ENCODE measurements at regions not wholly inside any gene's neighbourhood (a gene's known extent, or its start where the extent isn't known, plus 50 kb on each side); places are given as distances from the start of the nearest gene placed in this dataset.
A peak's percentile ranks its signal among the peaks of the same experiment; 100 is the strongest.
"Not testable (repeated sequence)": the region's sequence is repeated elsewhere in the genome, so short reads cannot be mapped to it uniquely, and the experiment has no call there.

DNA sequence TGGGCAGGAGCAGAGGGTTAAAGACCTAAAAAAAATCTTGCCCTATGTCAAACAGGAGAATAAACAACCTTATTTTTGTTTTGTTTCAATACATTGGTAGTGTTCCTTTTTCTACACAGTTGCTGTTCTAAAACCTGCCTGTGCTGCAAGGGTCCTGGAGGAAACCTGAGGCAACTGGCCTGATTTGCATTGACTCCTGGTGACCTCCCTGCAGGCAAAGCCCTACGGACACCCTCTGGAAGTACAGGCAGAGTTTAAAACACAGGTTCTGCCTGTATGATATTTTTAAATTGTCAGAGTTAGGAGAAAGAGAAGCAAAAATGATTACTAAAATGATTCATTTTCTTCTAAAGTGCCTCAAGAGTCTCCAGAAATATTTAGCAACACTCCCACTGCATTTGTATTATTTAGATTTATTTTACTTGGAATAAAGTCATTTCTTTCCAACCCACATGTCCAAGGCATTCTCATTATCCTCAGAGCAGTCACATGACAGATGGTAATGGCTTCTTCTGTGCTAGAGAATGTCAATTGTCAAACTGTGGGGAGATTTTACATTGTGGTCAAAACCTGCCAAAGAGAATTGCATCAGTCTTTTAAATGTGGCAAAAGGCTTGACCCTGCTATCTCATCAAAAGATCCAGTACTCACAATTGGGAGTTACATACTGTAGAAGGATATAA, 559.6 kb downstream of the CETN3 start:
- peak; percentile 45 for DNase-seq

DNA sequence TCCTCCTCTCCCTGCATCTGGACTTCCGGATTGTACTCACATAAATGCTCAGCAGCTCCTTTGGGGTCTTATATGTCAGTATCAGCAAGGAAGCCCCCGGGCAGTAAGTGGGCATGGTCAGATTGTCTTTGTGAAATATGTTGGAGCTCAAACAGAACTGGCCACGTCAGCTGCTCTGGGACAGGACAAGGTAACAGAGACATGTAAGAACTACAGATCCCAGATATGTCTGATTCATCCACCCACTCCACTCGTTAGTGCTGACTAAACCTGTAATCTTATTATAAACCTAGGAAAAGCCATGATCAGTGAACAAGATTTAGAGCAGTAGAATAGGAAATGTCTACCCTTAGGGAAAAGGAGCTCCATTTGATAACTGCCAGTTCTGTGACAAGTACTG, 561.8 kb downstream of the CETN3 start:
- DNase-seq = no peak

DNA sequence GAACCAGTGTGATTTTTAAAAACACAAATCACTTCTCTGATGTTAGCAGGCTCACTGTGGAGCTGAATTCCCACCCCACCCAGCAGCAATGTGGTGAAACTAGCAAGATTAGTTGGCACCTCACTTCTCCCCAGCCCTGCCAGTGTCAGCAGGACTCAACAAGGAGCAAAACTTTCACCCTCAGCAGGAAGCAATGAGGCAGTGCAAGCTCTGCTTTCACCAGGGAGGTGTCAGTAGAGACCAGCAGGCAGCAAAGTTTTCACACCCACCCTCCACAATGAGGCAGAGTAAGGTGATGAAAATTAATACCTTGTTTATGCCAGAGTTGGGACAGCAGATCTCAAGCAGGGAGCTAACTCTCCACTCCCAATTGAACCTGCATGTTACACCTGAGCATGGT, 565.0 kb downstream of the CETN3 start:
- no peak for DNase-seq

DNA sequence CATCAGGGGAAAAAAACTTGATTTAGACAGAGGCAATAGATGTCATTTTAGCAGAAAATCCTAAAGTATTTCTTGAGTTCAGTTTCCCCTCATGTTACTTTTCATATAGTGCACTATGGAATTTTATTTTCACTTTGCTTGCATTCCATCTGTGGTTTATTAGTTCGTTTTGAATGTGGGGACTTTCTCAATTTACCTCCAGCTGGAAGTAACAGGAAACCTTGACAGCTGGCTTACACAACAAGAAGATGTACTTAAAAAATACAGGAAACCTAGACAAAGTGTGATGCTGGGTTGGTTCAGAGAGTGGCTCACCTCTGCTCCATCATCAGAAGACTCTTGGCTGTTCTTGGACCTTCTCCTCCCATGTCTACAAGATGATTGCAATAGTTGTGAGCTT, 567.0 kb downstream of the CETN3 start:
- no peak for DNase-seq

DNA sequence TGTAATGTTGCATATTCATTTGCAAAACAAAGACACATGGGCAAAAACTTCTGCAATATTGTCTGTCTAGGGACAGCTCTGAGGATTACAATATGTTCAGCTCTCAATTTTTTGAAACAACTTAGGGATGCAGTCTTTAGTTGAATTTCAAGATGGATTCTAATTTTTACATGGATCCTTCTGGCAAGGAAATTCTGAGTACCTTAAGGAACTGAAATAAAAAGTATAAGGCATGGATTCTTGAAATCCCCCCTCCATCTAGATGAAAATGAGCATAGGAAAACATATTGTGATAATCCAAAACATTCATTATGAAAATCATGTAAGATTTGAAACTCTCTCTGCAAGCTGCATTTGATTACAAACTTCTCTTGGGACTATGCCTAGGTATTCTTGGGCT, 568.6 kb downstream of the CETN3 start:
- DNase-seq = no peak

DNA sequence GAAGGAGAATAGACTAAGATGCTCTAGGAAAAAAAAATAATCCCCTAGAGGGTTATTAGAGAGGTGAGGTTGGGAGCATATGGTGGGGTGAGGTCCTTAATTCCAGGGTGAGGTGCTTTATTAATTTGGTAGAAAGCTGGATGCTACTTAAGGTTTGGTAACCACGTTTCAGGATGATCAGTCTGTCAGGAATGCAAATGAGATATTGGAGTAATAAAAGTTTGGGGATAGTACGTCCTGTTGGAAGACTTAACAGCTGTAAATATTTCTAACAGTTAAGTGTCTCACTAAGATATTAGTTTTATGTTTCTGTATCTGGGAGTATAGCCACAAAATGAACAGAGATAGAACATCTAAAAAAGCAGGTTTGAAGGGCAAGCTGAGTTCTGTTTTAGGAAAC, 578.9 kb downstream of the CETN3 start:
- DNase-seq = no peak

DNA sequence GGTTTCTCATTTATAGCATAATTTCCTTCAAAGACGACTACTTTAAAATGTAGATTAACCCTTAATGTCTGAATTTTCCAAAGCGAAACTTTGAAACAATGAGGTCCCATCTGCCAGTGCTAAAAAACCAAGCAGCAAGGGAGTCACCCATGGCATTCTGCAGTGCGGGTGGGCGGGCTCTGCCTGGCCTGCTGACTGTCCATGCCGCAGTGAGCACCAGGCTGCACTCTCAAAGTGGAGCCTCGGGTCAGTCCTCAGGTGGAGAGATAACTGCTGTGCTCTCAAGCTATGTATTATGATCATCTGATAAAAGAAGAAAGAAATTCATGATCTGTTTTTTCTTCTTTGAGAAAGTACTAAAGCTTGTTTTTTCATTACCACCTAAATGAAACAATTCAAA, 581.6 kb downstream of the CETN3 start:
- DNase-seq = no peak

DNA sequence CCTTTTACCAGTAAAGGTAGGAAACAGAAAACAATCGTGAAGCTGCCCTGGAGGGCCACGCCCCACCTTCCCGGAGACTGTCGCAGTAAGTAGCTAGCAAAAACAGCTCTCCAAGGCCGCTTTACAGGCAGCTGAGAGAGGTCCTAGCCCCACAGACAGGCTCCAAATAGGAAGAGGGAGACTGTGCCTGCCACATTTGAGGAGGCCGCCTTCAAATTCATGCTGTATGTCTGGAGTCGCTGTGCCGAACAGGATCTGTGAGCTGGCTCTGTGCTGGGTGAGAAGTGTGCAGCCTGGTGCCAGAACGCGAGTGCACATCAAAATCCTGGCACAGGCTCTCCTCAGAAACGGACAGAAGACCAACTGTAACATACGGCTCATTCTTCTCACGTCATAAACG, 582.2 kb downstream of the CETN3 start:
- DNase-seq = no peak

DNA sequence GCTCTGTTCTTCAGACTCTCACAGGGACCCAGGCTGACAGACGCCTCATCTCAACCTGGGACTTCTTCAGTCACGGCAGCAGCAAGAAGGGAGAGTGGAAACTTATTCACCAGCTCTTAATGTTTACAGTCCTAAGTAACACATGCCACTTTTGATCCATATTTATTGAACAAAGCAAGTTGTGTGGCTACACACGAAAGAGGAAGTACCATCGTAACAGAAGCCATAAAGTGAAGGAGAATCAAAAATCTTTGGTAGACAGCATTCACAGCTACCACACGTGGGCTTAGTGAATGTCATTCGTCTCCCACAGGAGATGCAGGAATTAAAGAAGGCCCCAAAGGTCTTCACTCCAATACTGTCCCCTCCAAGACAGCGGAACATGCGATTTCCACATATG, 582.6 kb downstream of the CETN3 start:
- DNase-seq = no peak

DNA sequence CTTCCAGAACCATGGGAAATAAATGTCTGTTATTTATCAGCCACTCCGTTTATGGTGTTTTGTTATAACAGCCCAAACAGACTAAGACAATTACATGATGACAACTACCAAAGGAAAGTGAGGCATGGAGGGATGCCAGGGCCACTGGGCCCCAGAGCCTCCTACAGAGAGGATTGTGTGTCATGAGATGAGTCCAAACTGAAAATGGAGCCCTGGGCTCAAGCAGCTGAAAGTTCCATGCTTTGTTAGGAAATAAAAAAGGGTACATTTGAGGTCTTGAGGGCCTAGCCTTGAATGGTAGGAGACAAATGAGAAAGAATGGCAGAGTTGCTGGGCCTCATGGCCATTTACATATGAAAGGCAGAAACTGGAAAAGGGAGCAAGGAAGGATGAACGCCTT, 586.5 kb downstream of the CETN3 start:
- DNase-seq = no peak

DNA sequence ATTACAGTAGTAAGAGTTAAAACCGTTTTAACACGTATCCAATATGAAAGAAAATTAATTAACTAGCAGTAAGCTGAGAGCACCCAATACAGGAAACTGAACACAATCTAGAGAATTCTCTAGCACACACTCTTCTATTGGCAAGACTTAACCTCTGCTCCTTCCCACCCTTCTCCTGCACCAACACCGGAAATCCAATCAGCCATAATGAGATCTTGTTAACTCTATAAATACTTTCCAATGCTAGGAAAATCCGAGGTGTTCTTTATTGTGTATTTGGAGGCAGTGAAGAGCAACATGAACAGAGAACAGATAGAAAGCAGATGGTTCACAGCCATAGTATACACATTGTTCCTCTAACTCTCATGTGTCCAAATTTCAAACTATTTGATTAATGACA, 591.7 kb downstream of the CETN3 start:
- no peak for DNase-seq

DNA sequence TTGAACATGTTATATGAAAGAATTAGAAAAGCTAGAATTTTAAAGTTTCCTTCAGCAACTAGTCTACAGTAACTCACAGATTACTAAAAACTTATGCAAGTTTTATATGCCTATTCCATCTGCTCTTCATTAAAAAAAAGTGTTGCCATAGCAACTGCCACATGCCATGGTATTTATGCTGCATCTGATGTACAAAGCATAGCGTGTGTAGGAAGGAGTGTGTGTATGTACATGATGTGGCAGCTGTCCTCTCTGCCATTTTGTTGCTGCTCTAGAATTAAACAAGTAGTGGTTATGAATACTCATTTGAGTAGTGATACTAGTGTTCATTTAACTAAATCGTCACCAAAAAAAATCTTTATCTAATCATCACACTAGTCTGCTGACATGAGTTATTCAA, 593.5 kb downstream of the CETN3 start:
- no peak for DNase-seq

DNA sequence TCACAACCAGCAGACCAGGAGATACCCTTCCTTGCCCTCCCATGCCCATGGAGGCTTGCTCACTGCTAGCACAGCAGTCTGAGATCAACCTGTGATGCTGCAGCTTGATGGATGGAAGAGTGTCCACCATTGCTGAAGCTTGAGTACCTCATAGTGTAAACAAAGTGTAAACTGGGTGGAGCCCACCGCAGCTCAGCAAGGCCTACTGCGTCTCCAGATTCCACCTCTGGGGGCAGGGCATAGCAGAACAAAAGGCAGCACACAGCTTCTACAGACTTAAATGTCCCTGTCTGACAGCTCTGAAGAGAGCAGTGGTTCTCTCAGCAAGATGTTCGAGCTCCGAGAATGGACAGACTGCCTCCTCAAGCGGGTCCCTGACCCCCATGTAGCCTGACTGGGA, 608.8 kb downstream of the CETN3 start:
- not testable (repeated sequence) for DNase-seq

DNA sequence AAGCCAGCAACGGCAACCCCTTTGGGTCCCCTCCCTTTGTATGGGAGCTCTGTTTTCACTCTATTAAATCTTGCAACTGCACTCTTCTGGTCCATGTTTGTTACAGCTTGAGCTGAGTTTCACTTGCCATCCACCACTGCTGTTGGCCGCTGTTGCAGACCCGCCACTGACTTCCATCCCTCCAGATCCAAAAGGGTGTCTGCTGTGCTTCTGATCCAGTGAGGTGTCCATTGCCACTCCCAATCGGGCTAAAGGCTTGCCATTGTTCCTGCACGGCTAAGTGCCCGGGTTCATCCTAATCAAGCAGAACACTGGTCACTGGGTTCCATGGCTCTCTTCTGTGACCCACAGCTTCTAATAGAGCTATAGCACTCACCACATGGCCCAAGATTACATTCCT, 615.1 kb downstream of the CETN3 start:
- not testable (repeated sequence) for DNase-seq

DNA sequence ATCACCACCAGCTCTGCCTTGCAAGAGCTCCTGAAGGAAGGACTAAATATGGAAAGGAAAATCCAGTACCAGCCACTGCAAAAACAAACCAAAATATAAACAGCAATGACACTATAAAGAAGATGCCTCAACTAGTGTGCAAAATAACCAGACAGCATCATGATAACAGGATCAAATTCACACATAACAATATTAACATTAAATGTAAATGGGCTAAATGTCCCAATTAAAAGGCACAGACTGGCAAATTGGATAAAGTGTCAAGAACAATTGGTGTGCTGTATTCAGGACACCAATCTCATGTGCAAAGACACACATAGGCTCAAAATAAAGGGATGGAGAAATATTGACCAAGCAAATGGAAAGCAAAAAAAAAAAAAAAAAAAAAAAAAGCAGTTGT, 629.8 kb downstream of the CETN3 start:
- DNase-seq = not testable (repeated sequence)

DNA sequence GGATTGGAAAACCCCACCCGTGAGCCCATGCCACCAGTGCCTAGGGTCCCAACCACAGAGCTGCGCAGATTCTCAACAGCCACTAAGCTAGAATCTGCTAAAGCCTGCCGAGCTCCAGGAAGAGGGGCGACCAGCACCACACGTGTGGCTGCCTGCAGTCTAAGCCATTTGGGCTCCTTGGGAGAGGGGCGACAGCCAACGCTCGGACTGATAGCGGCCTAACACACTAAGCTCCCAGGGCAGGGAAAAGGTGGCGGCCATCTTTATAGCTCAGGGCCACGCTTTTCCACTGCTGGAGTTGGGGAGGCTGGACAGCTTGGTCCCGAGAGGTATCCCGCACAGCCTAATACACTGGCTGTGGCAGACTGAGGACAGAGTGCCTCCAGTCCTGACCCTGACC, 631.8 kb downstream of the CETN3 start:
- DNase-seq = no peak

DNA sequence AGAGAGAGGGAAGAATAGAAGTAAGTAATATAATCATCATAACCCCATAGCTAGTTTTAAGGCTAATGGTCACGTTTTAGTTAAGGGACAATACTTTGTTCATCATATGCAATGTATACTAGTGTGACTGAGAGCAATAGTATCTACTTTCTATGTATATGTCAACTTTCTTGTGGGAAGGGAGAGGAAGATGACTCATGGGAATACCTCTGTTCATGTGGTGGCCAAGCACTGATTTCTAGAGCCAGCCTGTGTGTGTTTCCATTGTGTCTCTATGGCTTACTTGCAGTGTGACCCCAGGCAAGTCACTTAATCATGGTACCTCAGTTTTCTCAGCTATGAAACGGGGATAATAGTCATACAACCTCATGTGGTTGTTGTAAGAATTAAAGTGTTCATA, 639.6 kb downstream of the CETN3 start:
- DNase-seq = no peak

DNA sequence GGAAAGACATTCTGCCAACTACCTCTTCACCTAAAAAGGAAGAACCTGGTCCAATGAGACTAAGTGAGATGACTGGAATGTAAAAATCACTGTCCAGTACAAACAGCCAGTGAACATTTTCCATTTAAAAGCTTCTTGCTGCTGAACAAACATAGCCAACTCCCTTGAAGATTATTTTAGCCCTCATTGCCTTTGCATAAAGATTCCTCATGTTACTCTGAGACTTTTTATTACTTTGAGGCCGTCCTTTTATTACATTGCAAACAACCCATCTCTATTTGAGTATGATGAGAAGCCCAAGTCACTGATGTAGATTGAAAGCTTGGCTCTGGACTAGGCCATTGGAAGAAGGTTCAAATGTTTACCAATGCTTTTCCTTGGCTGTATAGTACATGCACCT, 649.8 kb downstream of the CETN3 start:
- DNase-seq = peak; percentile 24

DNA sequence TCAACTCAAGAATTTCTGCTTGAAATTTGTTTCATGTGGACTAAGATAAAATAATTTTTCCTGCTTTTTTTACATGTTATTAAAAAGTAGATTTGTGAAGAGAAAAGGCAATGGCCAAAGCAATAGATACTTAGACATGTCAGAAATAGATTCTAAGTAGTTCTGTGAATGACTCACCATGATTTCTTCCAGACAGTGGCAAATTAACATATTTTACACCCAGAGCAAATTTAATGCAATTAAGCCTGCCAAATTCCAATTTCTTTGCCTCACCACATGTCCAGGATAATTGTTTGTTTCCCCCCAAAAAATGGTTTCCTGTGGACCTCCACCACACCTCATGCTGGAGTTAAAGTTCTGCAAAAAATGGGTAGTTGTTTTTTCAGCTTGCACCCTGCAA, 651.4 kb downstream of the CETN3 start:
- DNase-seq = no peak

DNA sequence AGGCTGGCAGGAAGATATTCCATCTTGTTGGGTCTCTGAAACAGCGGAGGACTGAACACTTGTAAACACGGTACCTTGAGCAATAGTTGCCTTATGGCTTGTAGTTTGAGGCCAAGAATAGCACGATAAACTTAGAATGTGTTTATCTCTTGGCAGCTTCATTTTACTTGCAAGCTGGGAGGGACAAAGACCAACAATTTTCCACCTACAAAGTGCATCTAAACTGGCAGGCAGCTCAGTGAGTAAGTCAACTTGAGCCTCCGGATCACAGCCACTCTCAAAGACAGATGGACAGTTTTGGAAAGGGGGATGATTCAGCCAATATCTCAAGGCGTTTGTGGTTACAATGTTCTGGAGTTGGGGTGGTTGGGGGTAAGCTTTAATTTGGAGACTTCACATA, 652.6 kb downstream of the CETN3 start:
- DNase-seq = no peak

DNA sequence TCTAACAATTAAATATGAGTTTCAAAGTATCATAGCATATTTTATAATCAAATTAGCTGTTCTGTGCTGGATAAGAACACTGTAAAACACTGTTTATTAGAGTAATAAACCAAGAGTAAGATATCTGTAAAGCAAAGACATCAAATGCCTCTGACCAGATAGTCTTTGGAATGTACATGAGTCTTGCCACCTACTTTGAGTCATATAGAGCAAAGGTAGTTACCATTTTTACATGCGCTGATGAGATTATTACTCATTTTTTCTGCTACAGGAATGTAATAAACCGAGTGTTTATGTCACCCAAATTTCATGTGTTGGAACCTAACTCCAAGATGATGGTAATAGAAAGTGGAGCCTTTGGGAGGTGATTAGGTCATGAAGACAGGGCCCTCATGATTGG, 654.5 kb downstream of the CETN3 start:
- no peak for DNase-seq

DNA sequence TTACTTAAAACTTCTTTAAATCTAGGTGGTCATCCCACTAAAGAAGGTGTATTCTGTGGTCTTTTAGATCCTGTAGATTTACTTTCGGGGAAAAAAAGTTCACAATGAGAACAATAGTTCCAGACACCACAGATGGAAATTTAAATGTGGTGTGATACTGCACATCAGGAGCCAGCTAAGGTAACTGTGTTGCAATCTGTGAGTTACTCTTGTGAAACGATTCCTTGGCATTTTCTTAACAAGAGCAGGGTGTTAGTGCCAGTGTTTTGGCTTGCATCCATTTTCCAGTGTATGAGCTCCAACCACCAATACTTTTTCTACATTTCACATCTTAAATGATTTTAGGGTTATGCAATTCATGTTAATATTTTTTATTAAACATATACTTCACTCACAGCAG, 674.5 kb downstream of the CETN3 start:
- DNase-seq = no peak

DNA sequence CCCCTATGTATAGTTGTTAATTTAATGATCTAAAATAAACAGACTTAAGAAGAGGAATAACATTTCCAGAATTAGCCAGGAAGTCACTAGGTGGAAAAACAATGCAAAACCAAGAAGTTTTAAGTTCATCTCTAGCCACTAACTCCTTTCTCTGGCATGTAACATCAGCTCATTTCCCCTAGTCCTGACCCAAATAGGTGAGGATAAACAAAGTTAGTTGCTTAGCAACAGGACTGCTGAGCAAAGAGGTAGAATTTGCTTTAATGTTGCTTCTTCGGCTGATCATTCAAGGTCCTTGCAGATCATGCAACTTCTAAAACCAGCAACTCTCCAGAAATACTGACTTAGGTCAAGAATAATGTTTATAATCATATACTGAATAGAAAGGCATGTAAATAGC, 675.8 kb downstream of the CETN3 start:
- DNase-seq = no peak

DNA sequence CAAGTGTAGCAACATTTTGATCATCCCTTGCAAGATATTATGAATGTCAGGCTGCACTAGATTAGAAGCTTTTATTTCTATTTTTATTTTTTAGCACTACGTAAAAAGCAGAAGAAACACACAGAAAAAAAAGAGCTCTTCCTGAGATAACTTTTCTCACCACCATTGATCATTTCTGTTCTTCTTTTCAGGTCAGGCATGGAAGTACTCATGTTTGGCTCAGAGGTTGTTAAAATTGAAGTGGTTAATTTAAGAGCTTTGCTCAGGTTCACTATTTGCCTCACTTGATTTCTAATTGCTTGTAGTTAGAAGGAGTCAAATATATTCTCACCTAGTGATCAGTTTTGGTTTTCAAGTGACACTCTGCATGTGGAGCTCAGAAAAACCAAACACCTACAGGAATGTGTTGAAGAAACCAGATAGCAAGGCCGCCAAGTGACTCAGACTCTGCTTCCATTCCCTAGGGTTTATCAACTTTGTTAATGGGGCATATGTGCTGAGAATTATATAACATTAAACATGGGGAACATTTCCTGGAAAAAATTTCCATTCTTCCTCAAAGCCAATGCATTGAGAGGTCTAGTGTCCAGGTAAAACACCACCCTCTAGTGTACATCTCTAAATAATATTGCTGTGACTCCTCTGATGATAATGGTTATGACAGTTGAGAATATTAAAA, 679.8 kb downstream of the CETN3 start:
- no peak for DNase-seq

All from muscle of arm (tissue), 1 donor.